Stimulated activated CD4-positive, alpha-beta T cell treated with anti-CD3 and anti-CD28 coated beads, Interleukin-15, amount 100 ng/mL, for 24 hours (primary cell): ENCODE measurements at regions not wholly inside any gene's neighbourhood (a gene's known extent, or its start where the extent isn't known, plus 50 kb on each side); places are given as distances from the start of the nearest gene placed in this dataset.
"Not testable (repeated sequence)": the region's sequence is repeated elsewhere in the genome, so short reads cannot be mapped to it uniquely, and the experiment has no call there.

Source experiments
- DNase-seq: peaks from one replicate; pipeline ENCODE4 v3.0.0-alpha.2; 2020

GRCh38 chr4:12926189-12927066 is 557.7 kb downstream of the RAB28 start:
- no peak for DNase-seq

- no peak for DNase-seq
These were observed 559.3 kb downstream of the RAB28 start for GRCh38 chr4:12924728-12925320.

DNA sequence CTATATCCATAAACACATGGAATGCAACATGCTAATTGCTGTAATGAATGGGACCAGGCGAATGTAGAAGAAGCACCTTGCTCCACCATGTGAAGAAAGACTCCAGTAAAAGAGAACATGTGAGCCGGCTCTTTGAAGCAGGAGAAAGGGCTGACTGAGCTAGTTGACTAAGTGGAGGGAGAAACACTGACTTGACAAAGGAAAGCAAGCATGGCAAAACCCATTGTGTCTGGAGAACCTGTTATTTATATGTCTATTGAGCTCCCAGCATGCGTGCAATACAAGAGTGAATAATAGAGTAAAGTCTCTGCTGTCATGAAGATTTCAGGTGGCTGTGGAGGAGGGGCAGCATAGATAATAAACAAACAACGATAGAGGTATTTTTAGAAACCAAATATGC is 559.9 kb downstream of the RAB28 start:
- no peak for DNase-seq

DNA sequence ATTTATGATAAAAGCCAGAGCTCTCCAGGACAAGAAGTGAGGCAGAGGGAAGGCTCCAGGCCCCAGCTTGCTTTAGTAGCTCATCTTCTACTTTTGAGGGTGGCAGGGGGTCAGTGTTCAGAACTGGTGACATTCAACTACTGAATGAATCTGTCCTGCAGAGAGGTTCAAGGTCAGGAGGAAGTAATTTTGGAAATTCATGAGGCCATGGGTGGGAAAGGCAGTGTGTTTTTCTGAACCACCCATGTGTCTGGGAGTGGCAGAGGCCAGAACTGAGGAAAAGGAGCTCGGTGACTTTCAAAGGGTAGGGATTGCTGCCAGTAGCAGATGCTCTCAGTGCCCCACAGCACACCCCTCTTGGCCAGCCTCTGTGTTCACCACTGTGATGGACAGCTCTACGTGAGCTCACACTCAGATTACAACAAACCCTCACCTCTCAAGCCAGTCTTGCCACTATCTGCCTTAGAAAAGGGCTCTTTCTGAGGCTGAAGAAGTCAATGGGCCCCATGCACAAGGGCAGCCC is 571.2 kb downstream of the RAB28 start:
- DNase-seq, result no peak

GRCh38 chr4:12911750-12912358 is 572.3 kb downstream of the RAB28 start:
- no peak for DNase-seq

GRCh38 chr4:12903640-12904039 is 580.5 kb downstream of the RAB28 start:
- not testable (repeated sequence) for DNase-seq

- DNase-seq, result no peak
These were observed 581.4 kb downstream of the RAB28 start for GRCh38 chr4:12902735-12903134.

DNA sequence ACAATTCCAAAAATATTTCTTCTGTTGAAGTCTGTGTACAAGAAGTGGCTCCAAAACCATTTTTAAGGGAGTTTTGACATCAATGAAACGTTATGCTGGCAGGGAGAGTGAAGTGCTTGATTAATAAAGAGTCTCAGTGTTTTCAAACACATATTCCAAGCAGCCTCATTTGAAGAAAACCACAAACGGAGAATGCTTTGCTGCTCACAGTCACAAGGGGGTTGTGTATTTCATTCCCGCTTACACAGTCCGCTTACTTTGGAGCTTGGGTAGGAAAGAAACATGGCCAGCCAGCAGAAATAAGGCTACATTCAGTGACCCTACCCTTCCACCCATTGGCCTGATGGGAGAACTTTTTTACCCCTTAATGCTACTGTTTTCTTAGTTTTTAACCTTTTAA is 586.2 kb downstream of the RAB28 start:
- DNase-seq, result no peak

GRCh38 chr4:12894062-12894461 is 590.1 kb downstream of the RAB28 start:
- DNase-seq, result no peak

- DNase-seq, result no peak
These were observed 595.1 kb downstream of the RAB28 start for GRCh38 chr4:12889054-12889453.

DNA sequence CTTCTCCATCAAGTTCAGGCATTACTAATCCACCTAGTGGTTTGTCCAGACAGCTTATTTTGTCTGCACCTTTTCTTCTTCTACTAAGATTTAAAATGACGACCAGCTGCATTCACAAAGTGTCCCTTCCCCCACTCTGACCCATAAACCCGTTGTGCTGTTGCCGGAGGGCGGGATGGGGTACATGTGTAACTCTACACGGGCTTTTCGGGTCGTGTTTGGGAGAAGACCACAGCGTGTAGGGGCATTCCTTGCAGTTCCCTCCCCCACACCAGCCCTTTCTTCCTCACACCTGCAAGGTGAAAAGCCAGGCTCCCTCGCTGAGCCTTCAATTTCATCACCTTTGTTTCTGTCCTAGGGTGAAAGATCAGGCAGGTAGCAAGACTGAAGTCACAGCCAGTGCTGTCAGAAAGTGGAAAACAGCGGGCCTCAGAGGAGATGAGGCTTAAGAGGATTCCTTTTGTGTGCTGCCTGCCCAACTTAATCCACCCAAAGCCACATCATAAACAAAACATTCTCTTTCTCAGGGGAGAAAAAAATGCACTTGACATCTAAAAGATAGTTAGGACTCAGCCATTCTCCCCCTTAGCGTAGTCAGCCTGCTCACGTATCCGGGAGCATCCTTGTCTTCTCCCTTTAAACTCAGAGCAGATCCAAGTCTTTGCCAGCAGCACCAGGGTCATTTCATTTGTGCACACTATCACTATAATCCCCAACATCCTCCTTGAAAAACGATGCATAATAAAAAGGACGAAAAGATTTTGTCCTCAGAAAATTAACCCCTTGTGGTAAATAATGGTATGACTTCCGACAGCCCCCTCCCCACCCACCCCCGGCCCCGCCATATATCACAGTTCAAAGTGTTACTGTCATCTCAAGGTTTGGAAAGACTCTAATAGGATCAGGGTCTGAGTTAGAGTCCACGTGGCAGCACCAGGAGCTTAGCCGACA is 599.0 kb downstream of the RAB28 start:
- DNase-seq, result no peak

- DNase-seq, result no peak
These were observed 602.1 kb downstream of the RAB28 start for GRCh38 chr4:12881945-12882584.

DNA sequence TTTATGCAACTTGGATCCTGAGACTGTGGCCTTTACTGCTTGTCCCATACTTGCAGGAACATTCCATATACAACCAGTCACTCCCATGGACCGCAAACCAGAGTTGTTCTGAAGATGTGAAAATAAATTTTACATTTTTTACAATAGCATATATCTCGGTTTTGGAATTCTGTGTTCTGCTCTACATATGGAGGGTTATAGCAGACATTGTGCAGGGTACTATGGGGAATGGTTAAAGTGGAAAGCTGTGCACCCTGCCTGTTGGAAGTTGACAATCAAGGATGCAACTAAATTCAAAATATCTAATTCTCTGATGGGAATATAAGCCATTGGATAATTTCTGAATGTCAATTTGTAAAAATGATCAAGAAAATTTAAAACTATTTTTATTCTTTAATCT is 603.3 kb downstream of the RAB28 start:
- no peak for DNase-seq

GRCh38 chr4:12879496-12879895 is 604.6 kb downstream of the RAB28 start:
- no peak for DNase-seq

GRCh38 chr4:12875640-12876243 is 608.4 kb downstream of the RAB28 start:
- no peak for DNase-seq

GRCh38 chr4:12873351-12873750 is 610.8 kb downstream of the RAB28 start:
- DNase-seq, result no peak

DNA sequence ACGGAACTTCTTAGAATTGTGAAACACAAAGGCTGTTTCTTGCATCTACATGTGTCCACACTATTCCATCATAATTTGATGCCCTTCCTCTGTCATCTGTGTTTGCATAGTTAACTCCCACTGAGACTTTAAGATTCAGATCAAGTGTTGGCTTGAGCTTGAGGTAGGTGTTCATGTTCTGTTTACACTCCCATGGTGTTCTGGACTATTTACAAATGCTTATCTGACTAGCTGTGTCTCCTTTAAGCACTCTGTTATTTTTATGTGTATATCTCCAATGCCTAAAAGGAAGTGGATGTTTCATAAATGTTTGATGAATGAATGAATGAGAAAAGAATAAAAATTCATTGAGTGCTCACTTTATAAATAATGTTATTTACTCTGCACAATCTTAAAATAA is 622.7 kb downstream of the RAB28 start:
- no peak for DNase-seq

DNA sequence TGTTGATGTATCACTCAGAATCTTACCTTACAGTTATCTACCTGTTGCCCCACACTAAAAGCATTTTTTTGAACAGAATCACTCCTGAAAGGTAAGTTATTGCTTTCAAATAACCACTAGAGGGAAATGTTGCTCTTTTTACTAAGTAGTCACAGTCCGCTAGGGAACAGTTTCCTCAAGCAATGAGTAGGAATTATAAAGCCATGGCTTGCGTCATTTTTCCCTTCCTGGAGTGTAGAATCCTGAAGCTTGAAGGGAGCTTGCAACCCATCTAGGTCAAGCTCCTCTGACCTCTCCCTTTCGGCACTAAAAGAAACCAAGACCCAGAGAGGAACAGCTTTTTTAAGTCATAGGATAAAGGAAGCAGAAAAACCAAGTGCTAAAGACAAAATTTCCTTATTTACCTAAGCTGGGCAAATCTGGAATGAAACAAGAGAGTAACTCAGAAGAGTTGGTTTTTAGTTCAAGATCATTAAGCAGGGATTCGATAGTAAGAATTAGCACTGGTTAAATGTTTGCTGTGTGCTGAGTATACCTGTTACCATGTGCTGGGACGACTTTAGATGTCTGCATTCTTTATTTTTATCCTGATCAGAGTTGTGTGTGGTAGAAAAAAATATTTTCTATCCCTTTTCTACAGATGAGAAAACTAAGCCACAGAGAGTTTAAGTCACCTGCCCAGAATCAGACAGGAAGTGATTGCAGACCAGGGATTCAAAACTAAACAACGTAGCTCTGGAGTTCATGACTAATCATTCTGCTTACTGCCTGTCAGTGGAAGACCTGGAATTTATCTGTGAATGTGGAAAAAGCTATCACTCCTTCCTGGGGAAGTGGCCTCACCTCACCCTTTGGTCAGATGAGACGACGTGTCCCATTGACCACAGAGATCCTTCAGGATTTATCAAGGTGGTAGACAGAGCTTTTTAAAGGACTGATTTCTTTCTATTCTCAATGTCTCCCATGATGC is 631.5 kb downstream of the RAB28 start:
- no peak for DNase-seq

GRCh38 chr4:12846368-12846767 is 637.8 kb downstream of the RAB28 start:
- no peak for DNase-seq

DNA sequence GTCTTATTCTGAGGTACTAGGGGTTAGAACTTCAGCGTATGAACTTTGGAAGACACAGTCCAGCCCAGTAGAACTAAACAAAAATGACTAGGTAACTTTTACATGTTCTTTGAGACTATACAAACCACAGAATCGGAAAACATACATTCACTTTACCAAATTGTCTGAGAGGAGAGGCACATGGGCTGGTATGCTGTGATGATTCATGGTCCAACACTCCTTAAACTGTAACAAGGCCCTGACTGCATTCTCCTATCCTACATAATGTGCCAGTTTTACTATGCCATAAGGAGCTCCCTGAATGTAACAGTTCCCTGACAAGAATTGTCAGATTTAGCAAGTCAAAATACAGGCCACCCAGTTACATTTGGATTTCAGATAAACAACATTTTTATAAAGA is 640.0 kb downstream of the RAB28 start:
- no peak for DNase-seq

- no peak for DNase-seq
These were observed 656.2 kb downstream of the RAB28 start for GRCh38 chr4:12827966-12828365.
